ENCODE measurements at regions not wholly inside any gene's neighbourhood (a gene's known extent, or its start where the extent isn't known, plus 50 kb on each side); places are given as distances from the start of the nearest gene placed in this dataset.

DNA sequence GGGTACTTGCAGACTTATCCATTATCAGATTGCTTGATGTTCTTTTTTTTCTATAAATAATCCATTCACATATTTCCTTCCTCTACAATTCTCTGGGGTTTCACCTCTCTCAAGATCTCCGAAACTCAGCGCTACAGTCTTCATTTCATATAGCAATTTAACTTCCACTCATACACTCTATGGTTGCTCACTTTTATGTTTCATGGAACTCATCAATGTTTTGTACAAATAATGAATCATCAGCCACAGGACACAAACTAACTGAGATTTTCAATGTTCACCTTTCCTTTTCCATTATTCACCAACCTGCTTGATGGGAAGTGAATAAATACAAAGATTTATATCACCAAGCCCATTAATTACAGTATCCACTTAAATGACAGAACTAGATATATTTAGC, 534.7 kb downstream of the LRFN5 start:
- H3K36me3 ChIP-seq (ENCODE audit: control insufficient read depth, insufficient read depth, low read length) = no peaks in the 10 kb centered on the region
- no peaks in the 10 kb centered on the region for H3K9me3 ChIP-seq (ENCODE audit: control insufficient read depth, insufficient read depth, low read depth, low read length)
- peak overlapping the region; percentile 13 for H3K4me2 ChIP-seq (ENCODE audit: extremely low read depth, insufficient read depth, low read length)
- no peak overlapping the region for H2AFZ ChIP-seq (ENCODE audit: low read length)
- no peak overlapping the region for H3K9ac ChIP-seq (ENCODE audit: insufficient read depth, low read length)
- H3K27ac ChIP-seq (ENCODE audit: insufficient read depth, low read length) = no peak overlapping the region
- H3K27me3 ChIP-seq (ENCODE audit: control insufficient read depth, insufficient read depth, low read length) = no peaks in the 10 kb centered on the region
- H3K79me2 ChIP-seq (ENCODE audit: control insufficient read depth, insufficient read depth, low read length) = no peaks in the 10 kb centered on the region
- no peaks in the 10 kb centered on the region for H3K4me1 ChIP-seq (ENCODE audit: control insufficient read depth, extremely low read depth, insufficient read depth, low read length)
- DNase-seq (ENCODE audit: low read depth in 2 of 2) = peak in 1 of 2 donors; percentile 3
- no peak for TF ChIP-seq EZH2 (IDR thresholded peaks at IDR 0.05; ENCODE audit: low read length, missing control alignments)
- TF ChIP-seq, protein P1, sequence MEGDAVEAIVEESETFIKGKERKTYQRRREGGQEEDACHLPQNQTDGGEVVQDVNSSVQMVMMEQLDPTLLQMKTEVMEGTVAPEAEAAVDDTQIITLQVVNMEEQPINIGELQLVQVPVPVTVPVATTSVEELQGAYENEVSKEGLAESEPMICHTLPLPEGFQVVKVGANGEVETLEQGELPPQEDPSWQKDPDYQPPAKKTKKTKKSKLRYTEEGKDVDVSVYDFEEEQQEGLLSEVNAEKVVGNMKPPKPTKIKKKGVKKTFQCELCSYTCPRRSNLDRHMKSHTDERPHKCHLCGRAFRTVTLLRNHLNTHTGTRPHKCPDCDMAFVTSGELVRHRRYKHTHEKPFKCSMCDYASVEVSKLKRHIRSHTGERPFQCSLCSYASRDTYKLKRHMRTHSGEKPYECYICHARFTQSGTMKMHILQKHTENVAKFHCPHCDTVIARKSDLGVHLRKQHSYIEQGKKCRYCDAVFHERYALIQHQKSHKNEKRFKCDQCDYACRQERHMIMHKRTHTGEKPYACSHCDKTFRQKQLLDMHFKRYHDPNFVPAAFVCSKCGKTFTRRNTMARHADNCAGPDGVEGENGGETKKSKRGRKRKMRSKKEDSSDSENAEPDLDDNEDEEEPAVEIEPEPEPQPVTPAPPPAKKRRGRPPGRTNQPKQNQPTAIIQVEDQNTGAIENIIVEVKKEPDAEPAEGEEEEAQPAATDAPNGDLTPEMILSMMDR (conservative IDR thresholded peaks at IDR 0.05 in 1 of 2, IDR thresholded peaks at IDR 0.05 in 1 of 2; ENCODE audit: low read depth in 1 of 2, low read length in 2 of 2) = no peak
- no peaks in the 10 kb centered on the region for H4K20me1 ChIP-seq (ENCODE audit: control insufficient read depth, extremely low read depth, insufficient read depth, low read length)
- H3K4me3 ChIP-seq (replicated peaks in 1 of 4; ENCODE audit: control extremely low read depth in 1 of 4, insufficient read depth in 1 of 4, low read depth in 3 of 4, low read length in 4 of 4) = no peak overlapping the region

- H3K4me1 ChIP-seq (ENCODE audit: control insufficient read depth, extremely low read depth, insufficient read depth, low read length) = no peaks in the 10 kb centered on the region
- no peaks in the 10 kb centered on the region for H3K9me3 ChIP-seq (ENCODE audit: control insufficient read depth, insufficient read depth, low read depth, low read length)
- no peaks in the 10 kb centered on the region for H4K20me1 ChIP-seq (ENCODE audit: control insufficient read depth, extremely low read depth, insufficient read depth, low read length)
- no peak overlapping the region for H2AFZ ChIP-seq (ENCODE audit: low read length)
- no peak for TF ChIP-seq EZH2 (IDR thresholded peaks at IDR 0.05; ENCODE audit: low read length, missing control alignments)
- TF ChIP-seq, protein P1 (conservative IDR thresholded peaks at IDR 0.05 in 1 of 2, IDR thresholded peaks at IDR 0.05 in 1 of 2; ENCODE audit: low read depth in 1 of 2, low read length in 2 of 2) = no peak
- H3K27ac ChIP-seq (ENCODE audit: insufficient read depth, low read length) = no peak overlapping the region
- H3K27me3 ChIP-seq (ENCODE audit: control insufficient read depth, insufficient read depth, low read length) = no peaks in the 10 kb centered on the region
- H3K4me2 ChIP-seq (ENCODE audit: extremely low read depth, insufficient read depth, low read length) = no peak overlapping the region
- H3K4me3 ChIP-seq (replicated peaks in 1 of 4; ENCODE audit: control extremely low read depth in 1 of 4, insufficient read depth in 1 of 4, low read depth in 3 of 4, low read length in 4 of 4) = no peak overlapping the region
- no peaks in the 10 kb centered on the region for H3K36me3 ChIP-seq (ENCODE audit: control insufficient read depth, insufficient read depth, low read length)
- H3K79me2 ChIP-seq (ENCODE audit: control insufficient read depth, insufficient read depth, low read length) = no peaks in the 10 kb centered on the region
- peak; percentile 53 to 73 for DNase-seq (ENCODE audit: low read depth in 2 of 2)
- no peak overlapping the region for H3K9ac ChIP-seq (ENCODE audit: insufficient read depth, low read length)
These were observed 534.2 kb downstream of the LRFN5 start for GRCh38 chr14:42140831-42141279.

DNA sequence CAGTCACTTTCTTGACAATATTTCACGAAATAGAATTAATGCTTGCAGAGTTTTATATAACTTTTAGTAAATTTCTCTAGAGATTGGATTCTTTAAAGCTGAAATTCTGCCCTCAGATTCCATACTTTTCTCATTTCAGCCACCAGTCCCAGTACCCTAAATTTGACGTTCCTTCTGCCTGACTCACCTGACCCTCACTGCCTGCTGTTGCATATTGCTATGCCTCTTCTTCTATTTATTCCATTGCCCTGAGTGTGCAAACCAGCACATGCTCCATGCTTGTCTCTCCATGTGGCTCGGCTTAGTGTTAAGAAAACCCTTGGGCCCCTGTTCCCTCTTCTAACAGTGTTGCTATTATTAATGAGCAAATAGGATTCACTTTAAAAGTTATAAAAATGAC, 533.3 kb downstream of the LRFN5 start:
- no peaks in the 10 kb centered on the region for H3K9me3 ChIP-seq (ENCODE audit: control insufficient read depth, insufficient read depth, low read depth, low read length)
- H3K4me3 ChIP-seq (replicated peaks in 1 of 4; ENCODE audit: control extremely low read depth in 1 of 4, insufficient read depth in 1 of 4, low read depth in 3 of 4, low read length in 4 of 4) = no peak overlapping the region
- DNase-seq (ENCODE audit: low read depth in 2 of 2) = peak; percentile 8 to 26
- no peaks in the 10 kb centered on the region for H4K20me1 ChIP-seq (ENCODE audit: control insufficient read depth, extremely low read depth, insufficient read depth, low read length)
- H3K27me3 ChIP-seq (ENCODE audit: control insufficient read depth, insufficient read depth, low read length) = no peaks in the 10 kb centered on the region
- no peak overlapping the region for H2AFZ ChIP-seq (ENCODE audit: low read length)
- H3K79me2 ChIP-seq (ENCODE audit: control insufficient read depth, insufficient read depth, low read length) = no peaks in the 10 kb centered on the region
- H3K36me3 ChIP-seq (ENCODE audit: control insufficient read depth, insufficient read depth, low read length) = no peaks in the 10 kb centered on the region
- H3K9ac ChIP-seq (ENCODE audit: insufficient read depth, low read length) = no peak overlapping the region
- H3K27ac ChIP-seq (ENCODE audit: insufficient read depth, low read length) = no peak overlapping the region
- TF ChIP-seq, protein P1 (conservative IDR thresholded peaks at IDR 0.05 in 1 of 2, IDR thresholded peaks at IDR 0.05 in 1 of 2; ENCODE audit: low read depth in 1 of 2, low read length in 2 of 2) = no peak
- no peak for TF ChIP-seq EZH2 (IDR thresholded peaks at IDR 0.05; ENCODE audit: low read length, missing control alignments)
- H3K4me2 ChIP-seq (ENCODE audit: extremely low read depth, insufficient read depth, low read length) = peak overlapping the region; percentile 44
- no peaks in the 10 kb centered on the region for H3K4me1 ChIP-seq (ENCODE audit: control insufficient read depth, extremely low read depth, insufficient read depth, low read length)
